GM20431 (cell line): ENCODE measurements at regions not wholly inside any gene's neighbourhood (a gene's known extent, or its start where the extent isn't known, plus 50 kb on each side); places are given as distances from the start of the nearest gene placed in this dataset.
"Not testable (repeated sequence)": the region's sequence is repeated elsewhere in the genome, so short reads cannot be mapped to it uniquely, and the experiment has no call there.

Experiments used
- in situ Hi-C: fragments of 300-500 bp; cut with MseI, MboI; formaldehyde crosslinking; loops from one replicate; pipeline ENCODE4 v1.15.0; 2020; ENCODE audit warnings: low sequenced_read_pairs; ENCODE audit not compliant: unreplicated experiment

DNA sequence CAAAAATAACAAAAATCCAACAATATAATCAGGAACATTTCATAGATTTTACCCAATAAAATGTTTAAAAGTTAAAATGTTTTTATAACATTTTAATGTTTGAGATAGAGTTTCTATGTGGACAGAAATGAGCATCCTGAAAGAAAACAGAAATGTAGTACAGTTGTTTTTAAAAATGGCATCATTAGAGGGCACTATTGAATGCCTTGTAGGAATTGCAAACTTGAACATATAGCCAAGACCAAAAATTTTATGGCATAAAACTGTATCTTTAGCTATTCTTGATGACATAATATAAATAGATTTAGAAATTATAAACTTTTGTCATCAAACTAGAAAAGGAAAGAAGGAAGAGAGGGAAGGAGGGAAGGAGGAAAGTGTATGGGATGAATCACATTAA is 1372.7 kb downstream of the GATA3 start:
- in situ Hi-C loops = no loop called here

DNA sequence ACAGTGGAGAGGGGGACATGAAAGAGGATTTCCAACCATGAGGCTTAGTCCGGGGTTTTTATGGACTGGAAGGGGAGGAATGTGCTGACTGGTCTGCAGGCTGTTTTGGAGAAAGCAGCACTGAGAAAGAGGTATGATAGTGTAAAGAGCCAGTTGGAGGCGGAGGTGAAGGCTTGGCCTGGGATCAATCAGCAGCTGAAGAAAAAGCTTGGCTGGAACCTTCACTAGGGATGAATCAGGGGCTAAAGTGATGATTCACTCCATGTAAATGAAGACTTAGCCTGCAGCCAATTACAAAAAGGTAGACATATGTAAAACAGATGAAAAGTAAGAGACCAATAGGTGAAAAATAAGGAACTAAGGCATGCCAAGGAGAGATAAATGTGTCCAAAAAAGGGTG is 1382.6 kb downstream of the GATA3 start:
- in situ Hi-C loops = no loop called here

DNA sequence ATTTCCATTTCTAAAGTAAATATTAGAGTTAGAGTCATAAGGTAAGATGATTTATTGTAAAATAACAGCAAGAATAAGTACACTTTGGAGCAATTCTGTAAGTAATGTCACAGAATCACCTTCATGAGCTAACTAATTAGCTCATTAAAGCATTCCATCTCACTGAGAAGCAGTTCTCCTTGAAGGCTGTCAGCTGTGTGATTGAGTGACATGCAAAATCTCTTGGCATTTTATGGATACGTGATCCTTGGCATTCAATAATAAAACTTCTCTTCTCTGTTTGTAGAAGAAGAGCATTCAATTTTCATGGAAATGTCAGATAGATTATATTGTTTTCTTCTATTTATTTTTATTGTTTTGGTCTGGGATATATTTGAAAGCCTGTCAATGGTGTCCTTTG is 1389.3 kb downstream of the GATA3 start:
- in situ Hi-C loops = no loop called here

DNA sequence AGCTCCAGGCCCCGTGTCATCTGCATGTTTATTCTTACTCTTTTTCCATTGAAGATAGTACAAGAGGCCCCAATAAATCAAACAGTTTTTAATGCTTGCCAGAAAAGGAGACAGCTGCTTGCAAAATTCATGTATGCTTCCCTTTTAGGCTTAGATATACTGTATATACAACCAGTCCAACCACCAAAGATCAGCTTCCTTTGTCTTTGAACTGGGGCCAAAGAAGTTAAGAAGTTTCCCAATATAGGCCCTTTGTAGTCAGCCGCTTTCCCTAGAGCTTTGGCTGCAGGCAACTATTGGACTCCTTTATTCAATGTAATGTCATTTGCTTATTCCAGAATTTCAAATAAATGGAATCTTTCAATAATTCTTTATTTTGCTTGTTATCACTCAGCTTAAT is 1395.0 kb downstream of the GATA3 start:
- in situ Hi-C loops = no loop called here

DNA sequence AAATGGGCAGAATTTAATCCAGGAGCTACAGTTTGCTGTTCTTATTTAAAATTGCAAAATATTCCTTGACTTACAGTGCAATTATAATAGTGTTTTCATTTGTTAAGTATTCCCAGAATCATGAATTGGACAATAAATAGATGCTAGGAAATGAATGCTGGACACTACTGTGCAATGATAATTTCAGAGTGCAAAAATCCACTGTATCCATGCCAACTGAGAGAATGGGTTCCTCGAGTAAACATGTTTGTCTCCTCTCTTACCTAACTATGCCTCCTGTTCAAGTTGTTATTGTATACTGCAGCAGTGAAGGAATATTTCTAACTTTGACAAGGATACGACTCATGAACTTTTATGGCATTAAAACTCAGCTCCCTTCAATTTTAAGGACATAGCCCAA is 1396.3 kb downstream of the GATA3 start:
- in situ Hi-C loops = no loop called here

DNA sequence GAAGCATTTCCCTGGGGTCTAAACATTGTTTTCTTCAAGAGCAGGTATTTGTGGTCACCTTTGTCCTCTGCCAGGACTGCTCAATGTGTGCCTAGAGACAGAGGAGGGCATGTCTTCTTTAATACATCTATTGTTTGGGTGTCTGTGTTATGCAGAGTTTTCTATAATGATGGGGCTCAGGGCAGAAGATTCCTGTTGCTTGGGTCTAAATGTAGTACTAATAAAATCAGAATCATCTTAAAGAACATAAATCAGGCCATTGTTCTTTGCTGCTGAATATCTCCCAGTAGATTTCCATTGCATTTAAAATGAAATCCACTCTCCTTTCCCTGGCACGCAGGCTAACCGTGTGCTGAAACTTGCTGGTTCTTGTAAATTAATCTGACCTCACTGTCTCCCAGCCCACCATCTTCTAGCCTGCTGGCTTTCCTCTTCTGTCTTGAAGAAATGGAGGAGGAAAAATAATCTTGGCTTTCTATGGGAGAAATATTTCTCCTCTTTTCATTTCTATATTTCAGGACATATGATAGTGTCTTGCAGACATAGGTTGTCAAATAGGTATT is 1396.8 kb downstream of the GATA3 start:
- in situ Hi-C loops = no loop called here

DNA sequence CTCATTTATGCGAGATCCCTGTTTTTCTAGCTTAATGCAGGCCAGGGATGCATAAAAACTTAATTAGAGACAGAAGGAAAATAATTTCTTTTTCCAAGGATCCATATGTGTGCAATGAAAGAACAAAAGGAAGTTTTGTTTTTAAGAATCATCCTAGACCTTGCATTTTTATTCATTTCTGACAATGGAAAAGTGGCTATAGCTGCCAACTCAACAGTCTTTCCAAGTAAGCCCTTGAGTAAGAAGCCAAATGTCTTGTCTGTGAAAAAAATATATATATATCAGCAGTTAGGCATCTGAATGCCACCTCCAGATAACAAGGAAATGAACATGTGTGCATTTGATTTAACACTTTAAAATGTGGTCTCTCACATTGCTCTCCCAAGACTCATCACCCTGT is 1397.6 kb downstream of the GATA3 start:
- in situ Hi-C loops = no loop called here

DNA sequence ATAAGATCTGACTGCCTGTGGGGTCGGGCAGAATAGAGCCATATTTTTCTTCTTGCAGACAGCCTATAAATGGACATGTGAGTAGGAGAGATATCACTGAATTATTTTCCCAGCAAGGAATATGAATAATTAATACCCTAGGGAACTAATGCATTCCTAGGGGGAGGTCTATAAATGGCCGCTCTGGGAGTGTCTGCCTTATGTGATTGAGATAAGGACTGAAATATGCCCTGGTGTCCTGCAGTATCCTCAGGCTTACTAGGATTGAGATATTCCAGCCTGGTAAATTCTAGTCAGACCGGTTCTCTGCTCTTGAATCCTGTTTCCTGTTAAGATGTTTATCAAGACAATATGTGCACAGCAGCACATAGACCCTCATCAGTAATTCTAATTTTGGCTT is 1399.4 kb downstream of the GATA3 start:
- in situ Hi-C loops = not testable (repeated sequence)

DNA sequence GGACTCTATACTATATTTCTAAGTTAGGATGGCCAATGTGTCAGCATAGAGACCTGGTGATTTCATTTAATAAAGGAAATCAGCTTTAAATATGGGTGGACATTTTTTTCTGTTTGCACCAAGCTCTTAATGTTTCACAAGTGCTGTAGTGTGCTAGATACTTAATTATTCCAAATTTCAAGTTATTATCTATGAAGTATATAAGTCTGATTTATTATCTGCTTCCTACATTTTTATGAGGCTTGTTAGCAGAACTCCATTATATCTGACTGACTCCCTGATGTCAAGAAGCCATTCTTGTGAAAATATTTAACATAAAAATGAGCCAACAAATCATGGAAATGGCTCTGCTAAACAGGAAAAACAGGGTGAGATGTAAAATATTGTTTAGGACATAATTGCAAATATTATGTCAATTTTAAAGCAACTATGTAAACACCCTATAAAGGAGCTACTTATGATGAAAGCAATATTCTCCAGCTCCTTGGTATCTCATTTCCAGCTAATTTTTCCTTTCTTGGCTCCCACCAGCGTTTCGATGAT is 1415.2 kb downstream of the GATA3 start:
- in situ Hi-C loops = no loop called here

DNA sequence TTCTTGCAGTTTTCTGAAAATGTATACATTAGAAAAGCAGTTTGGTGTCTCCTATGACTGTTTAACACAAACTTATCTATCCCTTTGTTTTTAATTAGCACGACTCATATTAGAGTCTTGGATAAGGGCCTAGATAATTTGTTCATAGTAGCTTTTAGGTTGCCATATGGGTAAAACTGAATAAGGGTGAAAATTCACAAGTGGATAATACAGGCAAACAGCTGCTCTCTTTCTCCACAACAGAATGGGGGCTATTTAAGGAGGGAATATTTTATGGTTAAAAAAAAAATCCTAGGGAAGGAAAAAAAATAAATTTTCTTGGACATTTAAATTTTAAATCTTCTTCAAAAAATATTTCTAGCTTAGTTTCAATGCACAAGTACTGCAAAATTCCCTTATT is 1416.1 kb downstream of the GATA3 start:
- in situ Hi-C loops = no loop called here

DNA sequence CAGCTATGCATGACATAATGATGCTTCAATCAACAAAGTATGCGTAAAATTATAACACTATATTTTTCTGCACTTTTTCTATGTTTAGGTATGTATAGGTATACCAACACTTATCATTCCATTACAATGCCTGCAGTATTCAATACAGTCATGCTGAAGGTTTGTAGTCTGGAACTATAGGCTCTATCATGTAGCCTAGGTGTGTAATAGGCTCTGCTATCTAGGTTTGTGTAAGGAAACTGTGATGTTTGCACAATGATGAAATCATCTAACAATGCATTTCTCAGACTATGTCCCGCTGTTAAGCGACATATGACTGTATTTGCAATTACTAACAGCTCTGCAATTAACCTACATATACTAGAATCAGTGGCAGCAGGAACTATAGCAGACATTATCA is 1447.5 kb downstream of the GATA3 start:
- in situ Hi-C loops = no loop called here

DNA sequence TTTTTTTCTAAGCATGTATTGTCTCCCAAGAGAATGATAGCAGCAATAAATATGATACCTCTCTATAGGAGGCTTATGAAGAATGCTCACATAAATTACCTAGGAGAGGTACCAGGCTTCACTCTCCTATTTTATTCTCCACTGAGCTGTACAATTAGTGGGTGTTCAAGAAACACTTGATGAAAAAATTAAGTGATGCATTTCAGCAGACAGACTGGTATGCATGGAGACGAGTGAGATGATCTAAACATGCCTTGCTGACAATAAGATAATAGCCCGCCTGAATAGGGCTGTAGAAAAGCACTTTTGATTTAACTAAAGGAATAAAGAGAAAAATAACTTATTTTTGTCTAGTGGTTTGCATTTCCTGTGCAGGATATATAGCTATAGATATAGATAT is 1449.7 kb downstream of the GATA3 start:
- in situ Hi-C loops = no loop called here

DNA sequence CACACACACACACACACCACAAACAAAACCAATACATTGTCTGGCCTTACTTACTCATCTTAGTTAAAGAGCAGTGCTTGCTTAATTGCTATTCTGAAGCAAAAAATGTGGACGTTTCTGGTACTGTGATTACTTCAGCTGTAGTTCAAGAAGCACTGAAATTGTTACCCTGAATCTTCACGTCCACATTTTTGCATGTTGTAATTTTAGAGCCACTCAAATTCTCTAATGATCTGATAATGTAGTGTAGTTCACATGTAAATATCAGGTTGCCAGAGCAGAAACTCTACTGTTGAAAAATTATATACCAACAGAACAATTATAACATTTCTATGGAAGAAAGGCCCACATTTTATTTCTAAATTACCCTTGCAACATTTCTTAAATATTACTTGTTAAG is 1451.1 kb downstream of the GATA3 start:
- in situ Hi-C loops = no loop called here

DNA sequence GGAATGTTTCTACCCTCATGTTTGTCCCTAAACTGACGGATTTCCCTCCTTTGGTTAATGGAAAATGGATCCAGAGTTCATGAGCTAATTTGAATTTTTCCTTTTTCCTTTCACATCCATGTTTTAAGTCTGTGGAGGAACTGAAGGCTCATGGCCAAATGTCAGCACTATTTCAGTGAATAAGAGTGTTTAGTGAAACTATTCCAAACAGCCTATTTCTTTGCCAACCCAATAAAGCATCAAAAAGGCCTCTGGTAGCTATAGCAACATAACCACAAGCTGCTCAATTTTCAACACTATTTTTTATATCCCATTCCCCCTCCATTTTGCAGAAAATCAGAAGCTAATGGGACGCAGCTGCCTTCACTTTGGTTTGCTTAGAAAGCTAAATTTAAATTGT is 1454.1 kb downstream of the GATA3 start:
- in situ Hi-C loops = no loop called here

DNA sequence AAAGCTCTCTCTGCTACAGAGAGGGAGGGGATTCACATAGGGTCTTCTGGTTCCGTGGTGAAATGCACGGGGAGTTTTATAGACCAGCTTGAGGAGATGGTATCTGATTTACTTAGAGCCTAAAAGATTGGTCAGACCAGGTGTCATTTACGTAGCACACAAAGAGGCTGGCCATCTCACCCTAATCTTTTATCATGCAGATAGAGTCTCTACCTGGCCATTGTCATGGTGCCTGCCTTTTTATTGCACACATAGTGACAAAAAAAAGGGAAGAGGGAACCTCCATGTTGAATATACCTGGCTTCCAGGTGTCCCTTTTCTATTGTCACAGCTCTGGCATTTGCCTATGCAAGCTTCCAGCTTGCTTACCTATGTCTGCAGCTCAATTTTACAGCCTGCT is 1456.1 kb downstream of the GATA3 start:
- in situ Hi-C loops = no loop called here

DNA sequence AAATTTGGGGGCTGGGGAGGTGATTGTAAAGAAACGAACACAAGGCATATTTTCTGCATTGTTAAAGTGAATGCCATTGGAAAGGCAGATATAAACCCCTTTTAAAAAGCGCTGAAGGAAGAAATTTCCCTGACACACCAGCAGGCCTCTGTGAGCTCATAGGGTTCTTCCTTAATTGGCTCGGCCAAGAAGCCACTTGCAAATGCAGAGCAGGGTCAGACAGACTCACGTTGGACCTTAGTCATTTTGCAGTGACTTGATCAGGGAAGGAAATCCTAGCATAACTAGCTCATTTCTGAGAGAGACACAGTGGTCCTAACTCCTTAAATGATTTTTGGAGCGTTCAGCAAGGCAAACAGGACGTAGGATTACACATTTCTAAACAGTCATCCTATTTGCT is 1461.4 kb downstream of the GATA3 start:
- in situ Hi-C loops = no loop called here

DNA sequence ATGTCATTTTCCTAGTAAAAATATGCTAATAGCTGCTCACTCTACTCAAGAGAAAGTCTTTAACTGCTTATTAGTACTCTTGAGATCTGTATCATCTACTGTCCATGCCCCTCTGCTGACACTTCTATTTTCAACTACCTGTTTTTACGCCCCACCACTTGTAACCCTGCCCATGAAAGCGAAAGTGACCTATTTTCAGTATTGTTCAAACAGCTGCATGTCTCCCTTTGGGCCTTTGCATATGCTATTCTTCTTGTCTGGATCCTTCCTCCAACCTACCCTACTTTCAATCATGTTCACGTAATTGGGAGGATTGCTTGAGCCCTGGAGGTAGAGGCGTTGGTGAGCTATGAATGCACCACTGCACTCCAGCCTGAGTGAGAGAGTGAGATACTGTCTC is 1481.3 kb downstream of the GATA3 start:
- in situ Hi-C loops = no loop called here

DNA sequence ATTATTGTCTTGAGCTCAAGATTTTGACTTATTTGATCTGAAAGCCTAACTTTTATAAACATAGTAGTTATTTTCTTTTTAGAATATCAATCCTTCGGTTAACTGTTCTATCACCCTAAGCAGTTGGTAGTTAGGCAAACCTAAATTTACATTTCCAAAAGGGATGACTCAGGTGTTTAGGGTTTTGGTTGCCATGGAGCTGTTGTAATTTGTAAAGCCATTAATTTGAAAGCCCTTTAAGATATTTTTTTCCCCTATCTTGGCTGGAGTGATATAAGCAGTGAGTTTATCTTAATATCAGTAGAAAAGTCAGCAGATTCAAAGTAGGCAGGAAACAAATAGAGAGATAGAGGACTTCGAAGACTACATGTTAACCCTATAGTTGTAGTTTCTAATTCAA is 1472.6 kb upstream of the CELF2 start:
- in situ Hi-C loops = no loop called here

DNA sequence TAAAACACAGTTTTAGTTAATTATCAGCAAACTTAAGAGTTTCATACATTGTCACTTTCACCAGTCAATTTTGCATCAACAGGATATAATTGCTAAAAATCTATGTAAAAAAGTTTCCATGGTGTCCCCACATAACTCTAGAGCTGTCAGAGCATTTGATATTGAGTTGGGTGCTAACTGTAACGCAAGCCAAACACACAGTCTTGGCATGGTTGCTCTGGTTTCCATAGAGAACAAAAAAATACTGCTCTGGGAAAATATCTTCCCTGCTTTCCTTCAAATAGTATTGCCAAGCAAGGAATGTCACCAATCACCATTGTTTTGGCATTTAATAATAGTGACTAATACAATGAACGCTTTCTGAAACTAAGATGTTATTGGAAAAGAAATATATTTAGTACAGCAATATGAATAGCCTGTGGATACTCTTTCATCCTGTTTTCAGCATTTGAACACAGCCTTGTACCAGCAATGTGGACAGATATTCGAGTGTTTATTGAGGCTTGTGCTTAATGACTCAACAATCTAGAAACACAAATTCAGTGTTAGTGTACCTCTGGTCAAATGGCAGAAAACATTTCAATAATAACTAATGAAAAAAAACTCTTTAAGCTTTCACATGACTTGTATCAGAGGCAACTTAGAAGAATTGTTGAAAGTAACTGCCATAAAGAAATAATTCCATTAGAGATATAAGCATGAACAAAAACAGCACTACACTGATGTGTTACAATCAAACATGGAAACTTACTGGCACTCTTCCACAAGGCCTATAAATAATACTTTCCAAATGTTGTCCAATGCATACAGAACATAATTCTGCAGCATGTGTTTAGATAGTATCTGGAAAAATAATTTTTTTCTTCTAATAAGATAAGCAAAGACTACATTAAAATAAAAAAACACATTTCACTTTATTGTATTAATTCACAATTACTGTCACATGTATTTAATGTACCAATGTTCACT is 1469.5 kb upstream of the CELF2 start:
- in situ Hi-C loops = no loop called here

DNA sequence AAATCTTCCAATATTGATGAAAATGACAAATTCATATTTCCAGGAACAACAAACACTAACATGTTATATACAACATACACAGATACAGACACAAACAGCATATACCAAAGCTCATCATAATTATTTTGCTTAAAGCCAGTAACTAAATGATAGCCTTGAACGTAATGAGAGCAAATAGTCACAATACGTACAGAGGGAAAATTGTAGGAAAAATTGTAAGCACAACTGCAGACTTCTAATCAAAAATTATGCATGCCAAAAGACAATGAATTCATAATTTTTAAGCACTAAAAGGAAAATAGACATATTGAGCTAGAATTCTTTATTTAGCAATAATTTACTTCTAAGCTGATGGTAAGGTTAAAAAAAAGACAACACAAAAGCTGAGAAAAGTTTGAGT is 1466.9 kb upstream of the CELF2 start:
- in situ Hi-C loops = no loop called here

DNA sequence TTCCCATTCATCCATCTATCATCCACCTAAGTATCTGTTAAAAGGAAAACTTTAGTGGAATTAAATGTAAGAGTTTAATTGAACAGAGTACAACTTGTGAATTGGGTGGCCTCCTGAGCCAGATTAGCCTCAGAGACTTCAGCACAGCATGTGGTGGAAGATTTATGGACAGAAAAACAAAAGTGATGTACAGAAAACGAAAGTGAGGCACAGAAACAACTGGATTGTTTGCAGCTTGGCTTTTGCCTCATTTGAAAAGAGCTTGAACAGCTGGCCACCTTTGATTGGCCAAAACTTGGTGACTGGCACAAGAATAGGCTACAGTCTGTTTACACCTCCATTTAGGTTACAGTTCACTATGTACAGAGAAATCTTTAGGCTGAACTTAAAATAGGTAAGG is 1463.4 kb upstream of the CELF2 start:
- in situ Hi-C loops = no loop called here

DNA sequence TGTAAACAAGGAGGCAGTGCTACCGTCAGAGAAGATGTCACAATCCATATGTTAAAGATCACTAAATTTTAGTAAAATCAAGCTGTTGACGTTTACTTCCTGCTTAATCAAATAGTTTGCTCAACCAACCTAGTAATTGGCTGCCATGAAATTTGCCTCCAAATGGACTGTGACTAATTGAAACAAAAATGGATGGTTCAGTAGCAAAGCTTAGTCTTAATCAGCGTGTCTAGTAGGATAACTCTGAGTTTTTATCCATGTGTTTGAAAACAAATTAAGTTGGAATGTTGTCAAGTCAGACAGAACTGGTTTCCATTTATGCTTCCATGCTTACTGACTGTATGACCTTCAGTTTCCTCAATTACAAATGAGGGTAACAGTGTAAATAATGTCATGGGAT is 1456.7 kb upstream of the CELF2 start:
- in situ Hi-C loops = no loop called here
